GM12878 (cell line): ENCODE measurements at regions not wholly inside any gene's neighbourhood (a gene's known extent, or its start where the extent isn't known, plus 50 kb on each side); places are given as distances from the start of the nearest gene placed in this dataset.
A peak's percentile ranks its signal among the peaks of the same experiment; 100 is the strongest.

Source experiments
- ASH2L ChIP-seq: fragments of 300-600, 200-600 bp; sonication (generic); IDR thresholded peaks from 2 replicates; pipeline ENCODE4 v1.6.1; 2017; ENCODE audit warnings: low read depth, mild to moderate bottlenecking, borderline replicate concordance
- BACH1 ChIP-seq: fragments of 450-650 bp; IDR thresholded peaks from 2 replicates; pipeline ENCODE4 v1.6.1; 2017; ENCODE audit warnings: mild to moderate bottlenecking, borderline replicate concordance
- BMI1 ChIP-seq: fragments of 450-650 bp; IDR thresholded peaks from 2 replicates; pipeline ENCODE4 v1.6.1; 2016; ENCODE audit warnings: mild to moderate bottlenecking, moderate library complexity, borderline replicate concordance
- BRCA1 ChIP-seq: IDR thresholded peaks from 2 replicates; pipeline ENCODE4 v1.6.1; 2011; ENCODE audit warnings: low read depth, low read length, improper control_type of control experiment
- CBX5 ChIP-seq: sonication (generic); IDR thresholded peaks from 2 replicates; pipeline ENCODE4 v1.6.1; 2016; ENCODE audit warnings: low read depth, moderate library complexity, mild to moderate bottlenecking, inconsistent platforms
- CHD4 ChIP-seq: fragments of 200-600 bp; sonication (generic); IDR thresholded peaks from 2 replicates; pipeline ENCODE4 v1.6.1; 2016; ENCODE audit warnings: mild to moderate bottlenecking
- E4F1 ChIP-seq: fragments of 450-650 bp; IDR thresholded peaks from 2 replicates; pipeline ENCODE4 v1.6.1; 2018; ENCODE audit warnings: borderline replicate concordance, mild to moderate bottlenecking; ENCODE audit not compliant: partially characterized antibody
- EED ChIP-seq: sonication (generic); IDR thresholded peaks from 2 replicates; pipeline ENCODE4 v1.6.1; 2016; ENCODE audit warnings: antibody characterized with exemption, low read depth
- ELK1 ChIP-seq: IDR thresholded peaks from 2 replicates; pipeline ENCODE4 v1.6.1; 2012; ENCODE audit warnings: low read depth, low read length, improper control_type of control experiment
- GATAD2B ChIP-seq: fragments of 450-650 bp; conservative IDR thresholded peaks from 2 replicates; pipeline ENCODE4 v1.6.1; 2017; ENCODE audit warnings: low read depth, mild to moderate bottlenecking, moderate library complexity
- HDGF ChIP-seq: fragments of 450-650 bp; IDR thresholded peaks from 2 replicates; pipeline ENCODE4 v1.6.1; 2016; ENCODE audit warnings: antibody characterized with exemption
- HSF1 ChIP-seq: fragments of 150-350 bp; IDR thresholded peaks from 2 replicates; pipeline ENCODE4 v1.6.1; 2014; ENCODE audit warnings: mild to moderate bottlenecking, low read depth, low read length
- MTA2 ChIP-seq: fragments of 450-650 bp; IDR thresholded peaks from 2 replicates; pipeline ENCODE4 v1.6.1; 2016; ENCODE audit warnings: low read depth, mild to moderate bottlenecking, moderate library complexity
- PAX5 ChIP-seq: IDR thresholded peaks from 2 replicates; pipeline ENCODE4 v1.6.1; 2011; ENCODE audit warnings: low read depth, low read length, borderline replicate concordance
- REST ChIP-seq: IDR thresholded peaks from 2 replicates; pipeline ENCODE4 v1.6.1; 2012; ENCODE audit warnings: mild to moderate bottlenecking, low read depth, low read length
- SMC3 ChIP-seq: IDR thresholded peaks from 2 replicates; pipeline ENCODE4 v1.6.1; 2011; ENCODE audit warnings: low read length, improper control_type of control experiment, borderline replicate concordance
- TBL1XR1 ChIP-seq: IDR thresholded peaks from 2 replicates; pipeline ENCODE4 v1.6.1; 2012; ENCODE audit warnings: low read depth, low read length, improper control_type of control experiment
- TCF3 ChIP-seq: IDR thresholded peaks from 2 replicates; pipeline ENCODE4 v1.6.1; 2012; ENCODE audit warnings: low read depth, mild to moderate bottlenecking, low read length, borderline replicate concordance; ENCODE audit not compliant: insufficient read depth
- ZBTB4 ChIP-seq: fragments of 450-650 bp; formaldehyde crosslinking; IDR thresholded peaks from 2 replicates; pipeline ENCODE4 v1.4.0; 2022; ENCODE audit warnings: mild to moderate bottlenecking, moderate library complexity

GRCh38 chr2:62309465-62310091, 113.7 kb downstream of the B3GNT2 start (continued):
- TF ChIP-seq REST: no peak
- TF ChIP-seq E4F1: no peak
- TF ChIP-seq ELK1: no peak
- no peak for TF ChIP-seq GATAD2B
- TF ChIP-seq EED: peak; percentile 84
- TF ChIP-seq MTA2: peak; percentile 61; the same call in 1 of the 2 replicates
- no peak for TF ChIP-seq BMI1
- no peak; the same call in 1 of the 2 replicates for TF ChIP-seq TBL1XR1
- no peak for TF ChIP-seq CHD4
- TF ChIP-seq HSF1: no peak
- TF ChIP-seq ASH2L: no peak
- TF ChIP-seq CBX5: no peak
- no peak; the same call in 1 of the 2 replicates for TF ChIP-seq BACH1
- TF ChIP-seq ZBTB4 (CRISPR knock-in tag): no peak
- TF ChIP-seq HDGF: peak; percentile 46; the same call in 1 of the 2 replicates
- TF ChIP-seq PAX5: peak; percentile 79; the same call in 1 of the 2 replicates
- no peak for TF ChIP-seq SMC3
- TF ChIP-seq TCF3: no peak
- TF ChIP-seq BRCA1: no peak
